ENCODE measurements at regions not wholly inside any gene's neighbourhood (a gene's known extent, or its start where the extent isn't known, plus 50 kb on each side); places are given as distances from the start of the nearest gene placed in this dataset.
"Not testable (repeated sequence)": the region's sequence is repeated elsewhere in the genome, so short reads cannot be mapped to it uniquely, and the experiment has no call there.

DNA sequence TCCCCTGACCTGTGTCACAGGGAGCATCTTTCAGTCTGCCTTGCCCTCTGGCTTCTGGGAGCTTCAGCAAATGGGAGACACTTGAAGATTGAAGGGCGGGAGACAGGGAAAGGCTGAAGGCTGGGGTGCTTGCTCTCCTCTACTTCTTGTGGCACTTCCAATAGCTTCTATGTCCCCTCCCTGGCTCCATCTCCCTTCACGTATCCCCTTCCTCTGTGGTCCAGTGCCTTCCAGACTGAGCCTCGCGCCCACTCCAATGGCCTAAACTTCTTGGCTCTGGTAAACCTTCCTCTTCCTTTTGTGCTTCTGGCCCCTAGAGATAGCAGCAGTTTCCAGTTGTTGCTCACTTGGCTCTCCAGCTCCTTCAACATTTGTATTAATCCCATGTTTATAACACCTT, 69.8 kb upstream of the TOPAZ1 start:
- DNase-seq, result no peak

DNA sequence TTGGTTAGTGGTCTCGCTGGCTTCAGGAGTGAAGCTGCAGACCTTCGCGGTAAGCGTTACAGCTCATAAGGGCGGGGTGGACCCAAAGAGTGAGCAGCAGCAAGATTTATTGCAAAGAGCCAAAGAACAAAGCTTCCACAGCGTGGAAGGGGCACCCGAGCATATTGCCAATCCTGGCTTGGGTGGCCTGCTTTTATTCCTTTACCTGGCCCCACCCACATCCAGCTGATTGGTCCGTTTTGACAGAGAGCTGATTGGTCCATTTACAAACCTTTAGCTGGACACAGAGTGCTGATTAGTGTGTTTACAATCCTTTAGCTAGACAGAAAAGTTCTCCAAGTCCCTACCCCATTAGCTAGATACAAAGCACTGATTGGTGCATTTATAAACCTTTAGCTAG, 69.0 kb upstream of the TOPAZ1 start:
- not testable (repeated sequence) for DNase-seq

DNA sequence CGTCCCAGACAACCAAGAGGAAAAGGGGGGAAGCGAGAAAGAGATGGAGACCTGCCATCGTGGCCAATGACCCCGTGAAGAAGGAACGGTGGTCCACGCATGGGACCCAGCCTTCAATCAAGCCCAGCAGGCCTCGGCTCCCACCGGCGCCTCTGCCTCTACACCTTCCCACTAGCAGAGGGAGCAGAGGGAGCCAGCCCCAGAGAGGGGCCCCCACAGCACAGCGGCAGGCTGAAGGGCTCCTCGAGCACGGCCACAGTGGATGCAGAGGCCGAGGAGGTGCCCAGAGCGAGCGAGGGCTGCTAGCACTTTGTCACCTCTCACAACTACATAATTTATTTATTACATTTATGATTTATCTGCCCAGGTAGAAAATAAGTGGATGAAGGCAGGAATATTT, 68.4 kb upstream of the TOPAZ1 start:
- no peak for DNase-seq

DNA sequence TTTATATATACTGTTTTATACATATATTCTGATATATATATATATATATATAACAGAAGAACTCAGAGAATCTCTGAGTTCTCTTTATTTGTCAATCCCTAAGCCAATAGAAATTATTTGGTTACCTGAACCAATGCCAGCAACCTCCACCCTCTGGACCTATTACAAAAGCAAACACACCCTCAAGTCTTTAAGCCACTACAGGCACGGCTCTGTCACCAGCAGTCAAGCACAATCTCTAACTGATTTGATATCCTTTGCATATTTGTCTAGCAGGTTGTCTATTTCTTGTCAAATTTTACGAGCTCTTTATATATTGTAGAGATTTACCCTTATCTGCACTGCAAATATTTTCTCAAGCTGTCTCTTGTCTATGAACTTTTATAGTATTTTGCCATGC, 66.6 kb upstream of the TOPAZ1 start:
- DNase-seq, result no peak

DNA sequence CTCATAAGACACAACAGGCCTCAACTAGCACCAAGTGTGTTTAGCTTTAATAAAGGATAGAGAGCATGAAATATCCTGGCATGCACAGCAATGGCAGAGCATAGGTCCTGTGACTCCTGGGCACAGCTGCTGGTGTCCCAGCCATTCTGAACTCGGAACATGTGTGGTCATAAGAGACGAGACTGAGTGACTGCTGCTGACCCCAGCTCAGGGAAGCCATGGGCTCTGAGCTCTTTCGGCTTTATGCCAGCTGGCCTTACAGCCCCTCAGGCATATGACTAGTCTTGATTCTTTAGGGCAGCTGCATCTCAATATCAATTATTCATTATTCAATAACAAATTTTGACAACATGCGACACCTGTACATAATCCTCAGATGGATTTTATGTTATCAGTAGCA, 62.4 kb upstream of the TOPAZ1 start:
- no peak for DNase-seq

DNA sequence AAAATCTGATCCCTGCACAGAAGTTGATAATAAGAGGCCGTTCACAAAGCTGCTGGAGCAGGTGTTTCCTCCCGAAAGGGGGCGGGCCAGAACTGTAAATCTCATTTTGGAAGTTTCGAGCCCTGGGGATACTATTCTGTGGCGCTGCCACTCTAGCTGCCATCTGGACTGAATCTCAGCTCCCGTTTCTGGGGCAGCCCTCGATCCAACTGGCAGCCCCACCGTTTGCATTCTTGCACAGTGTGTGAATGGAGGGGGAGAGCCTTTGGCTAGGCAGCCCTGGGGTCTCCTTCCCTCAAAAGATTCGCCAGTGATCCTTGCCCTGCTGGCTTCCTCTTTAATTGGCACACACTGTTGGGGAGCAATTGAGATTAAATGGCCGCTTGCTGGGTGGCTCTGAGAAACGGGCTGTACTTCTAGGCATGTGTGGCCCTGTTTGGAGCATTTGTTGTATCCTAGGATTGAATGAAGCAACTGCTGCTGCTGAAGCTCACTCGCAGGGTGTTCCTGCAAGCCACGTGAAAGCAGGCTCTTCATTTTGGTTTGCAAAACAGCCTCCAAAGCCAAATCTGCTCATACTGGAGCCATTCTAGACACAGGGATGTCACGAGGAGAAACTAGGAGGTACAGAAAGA, 57.2 kb upstream of the TOPAZ1 start:
- DNase-seq, result no peak

DNA sequence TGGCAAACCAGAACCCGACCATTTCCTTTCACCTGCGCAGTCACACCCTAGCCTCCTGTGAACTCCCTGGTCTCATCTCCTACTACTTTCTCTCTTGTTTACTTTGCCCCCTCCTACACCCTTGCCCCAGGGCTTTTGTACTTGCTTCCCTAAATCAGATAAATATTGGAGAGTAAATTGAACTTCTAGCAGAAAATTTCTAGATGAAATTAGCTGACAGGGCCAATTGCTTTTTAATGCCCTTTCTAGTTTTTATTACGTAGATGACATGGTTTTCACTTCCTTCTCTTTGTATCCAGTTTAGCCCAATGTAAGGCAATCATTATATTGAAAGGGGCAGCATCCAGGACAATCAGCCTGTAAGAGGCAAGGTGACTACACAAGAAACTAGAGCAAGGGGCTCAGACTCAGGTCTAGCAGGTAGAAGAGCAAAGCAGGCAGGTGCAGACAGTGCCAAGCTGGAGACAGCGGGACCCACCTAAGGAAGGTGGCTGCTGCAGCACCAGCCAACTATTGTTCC, 56.2 kb upstream of the TOPAZ1 start:
- no peak for DNase-seq

DNA sequence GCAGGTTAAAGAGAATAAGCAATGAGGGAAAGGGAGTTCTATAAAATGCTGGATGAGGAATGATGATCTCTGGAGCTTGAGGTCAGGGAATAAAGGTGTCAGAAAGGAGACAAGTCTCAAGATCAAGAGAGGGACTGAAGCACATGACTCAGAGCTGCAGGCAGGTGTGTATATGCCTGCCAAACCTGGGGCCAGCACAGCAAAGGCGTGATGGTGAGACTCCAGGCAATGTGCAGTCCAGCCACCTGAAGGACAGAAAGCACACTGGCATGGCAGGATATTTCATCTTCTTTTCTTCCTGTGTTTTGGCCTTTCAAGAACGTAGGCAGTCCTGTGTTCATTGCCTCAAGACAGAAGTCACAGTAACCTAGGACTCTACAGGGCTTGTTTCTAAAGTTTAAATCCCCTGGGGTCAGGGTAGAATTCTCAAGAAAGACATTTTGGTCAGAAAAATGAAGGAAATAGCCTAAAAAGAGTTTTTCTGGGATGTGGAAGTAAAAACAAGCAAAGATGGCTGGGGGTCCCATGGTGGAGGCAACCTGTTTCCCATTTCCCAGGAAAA, 55.5 kb upstream of the TOPAZ1 start:
- no peak for DNase-seq

DNA sequence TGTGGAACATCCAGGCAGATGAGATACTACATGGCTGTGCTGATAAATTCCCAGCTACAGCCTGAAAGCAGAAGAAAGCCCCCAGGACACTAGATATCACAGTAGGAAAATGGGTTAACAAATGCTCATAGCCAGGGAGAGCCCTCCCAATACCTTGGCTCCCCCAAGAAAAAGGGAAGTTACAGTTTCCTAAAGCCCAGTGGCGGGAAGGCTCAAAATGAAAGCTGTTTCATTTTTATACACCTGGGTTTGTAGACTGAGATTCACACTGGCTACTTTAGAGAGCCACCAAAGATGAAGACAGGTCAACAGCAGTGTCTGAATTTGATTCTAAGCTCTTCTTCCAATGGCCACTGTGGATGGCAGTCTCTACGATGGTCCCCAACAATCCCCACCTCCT, 55.0 kb upstream of the TOPAZ1 start:
- no peak for DNase-seq

All from NCI-H774 (cell line).